Astrocyte of the spinal cord (primary cell): ENCODE measurements at regions not wholly inside any gene's neighbourhood (a gene's known extent, or its start where the extent isn't known, plus 50 kb on each side); places are given as distances from the start of the nearest gene placed in this dataset.

Experiments used
- DNase-seq: peaks from one replicate; pipeline ENCODE4 v3.0.0; 2011; ENCODE audit warnings: low read depth, low spot score
- H3K4me3 ChIP-seq: 2 replicates; pipeline ENCODE4 v1.5.1; 2011; ENCODE audit warnings: low read depth, mild to moderate bottlenecking, low read length, moderate library complexity
- in situ Hi-C: cut with HindIII; loops from 2 replicates; pipeline ENCODE4 v1.10.0; 2017; ENCODE audit warnings: low sequenced_read_pairs
- TF ChIP-seq, protein P1 (sequence below): IDR thresholded peaks from 2 replicates; pipeline ENCODE4 v1.5.1; 2012; ENCODE audit warnings: low read depth, mild to moderate bottlenecking, low read length, inconsistent platforms

- in situ Hi-C loops: no loop called here
- DNase-seq: no peak
- TF ChIP-seq, protein P1, sequence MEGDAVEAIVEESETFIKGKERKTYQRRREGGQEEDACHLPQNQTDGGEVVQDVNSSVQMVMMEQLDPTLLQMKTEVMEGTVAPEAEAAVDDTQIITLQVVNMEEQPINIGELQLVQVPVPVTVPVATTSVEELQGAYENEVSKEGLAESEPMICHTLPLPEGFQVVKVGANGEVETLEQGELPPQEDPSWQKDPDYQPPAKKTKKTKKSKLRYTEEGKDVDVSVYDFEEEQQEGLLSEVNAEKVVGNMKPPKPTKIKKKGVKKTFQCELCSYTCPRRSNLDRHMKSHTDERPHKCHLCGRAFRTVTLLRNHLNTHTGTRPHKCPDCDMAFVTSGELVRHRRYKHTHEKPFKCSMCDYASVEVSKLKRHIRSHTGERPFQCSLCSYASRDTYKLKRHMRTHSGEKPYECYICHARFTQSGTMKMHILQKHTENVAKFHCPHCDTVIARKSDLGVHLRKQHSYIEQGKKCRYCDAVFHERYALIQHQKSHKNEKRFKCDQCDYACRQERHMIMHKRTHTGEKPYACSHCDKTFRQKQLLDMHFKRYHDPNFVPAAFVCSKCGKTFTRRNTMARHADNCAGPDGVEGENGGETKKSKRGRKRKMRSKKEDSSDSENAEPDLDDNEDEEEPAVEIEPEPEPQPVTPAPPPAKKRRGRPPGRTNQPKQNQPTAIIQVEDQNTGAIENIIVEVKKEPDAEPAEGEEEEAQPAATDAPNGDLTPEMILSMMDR: no peak
- H3K4me3 ChIP-seq: no peak overlapping the region
Measured at GRCh38 chr3:145719114-145719513, 441.9 kb downstream of the PLOD2 start.

DNA sequence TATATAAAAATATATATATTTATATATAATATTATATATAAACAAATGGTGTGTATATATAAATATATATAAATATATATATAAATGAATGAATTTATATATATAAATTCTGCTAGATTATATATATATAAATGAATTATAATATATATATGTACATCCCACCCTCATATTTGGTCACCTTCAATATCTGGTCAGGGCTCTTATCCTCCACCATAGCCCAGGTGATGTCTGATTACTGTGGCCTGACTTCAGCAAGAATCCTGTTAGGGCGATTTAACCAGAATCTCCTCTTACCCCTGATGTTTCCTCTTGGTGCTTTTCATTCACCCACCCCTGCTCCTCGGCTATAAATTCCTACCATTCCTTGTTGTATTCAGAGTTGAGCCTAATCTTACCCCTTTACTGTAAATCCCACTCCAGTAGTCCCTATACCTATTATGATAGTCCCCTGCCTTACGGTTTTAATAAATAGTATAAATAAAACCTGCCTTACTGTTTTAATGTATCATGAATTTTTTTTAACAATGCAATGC is 439.6 kb downstream of the PLOD2 start:
- no peak for DNase-seq
- TF ChIP-seq, protein P1: no peak
- in situ Hi-C loops: no loop called here
- no peak overlapping the region for H3K4me3 ChIP-seq

GRCh38 chr3:145721815-145722214 is 439.2 kb downstream of the PLOD2 start:
- TF ChIP-seq, protein P1: no peak
- in situ Hi-C loops: no loop called here
- DNase-seq: no peak
- no peak overlapping the region for H3K4me3 ChIP-seq

DNA sequence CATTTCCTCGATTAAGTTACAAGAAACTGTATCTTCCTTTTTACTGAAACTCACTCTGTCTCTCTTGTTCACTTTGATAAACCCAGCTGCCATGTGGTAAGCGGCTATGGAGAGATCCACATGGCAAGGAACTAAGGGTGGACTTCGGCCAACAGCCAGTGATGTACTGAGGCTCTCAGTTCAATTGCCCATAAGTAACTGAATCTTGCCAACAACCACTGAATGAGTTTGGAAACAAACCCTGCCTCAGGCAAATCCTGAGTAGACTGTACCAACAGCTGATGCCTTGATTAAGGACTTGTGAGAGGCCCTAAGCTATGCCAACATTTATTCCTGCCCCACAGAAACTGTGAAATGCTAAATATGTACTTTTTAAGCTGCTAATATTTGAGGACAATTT is 433.5 kb downstream of the PLOD2 start:
- DNase-seq: peak; percentile 20

GRCh38 chr3:145735631-145736030 is 425.4 kb downstream of the PLOD2 start:
- TF ChIP-seq, protein P1: no peak
- no peak overlapping the region for H3K4me3 ChIP-seq
- in situ Hi-C loops: no loop called here
- no peak for DNase-seq

More for the DNA sequence above, 433.5 kb downstream of the PLOD2 start:
- H3K4me3 ChIP-seq: no peak overlapping the region
- in situ Hi-C loops: no loop called here
- TF ChIP-seq, protein P1: no peak

DNA sequence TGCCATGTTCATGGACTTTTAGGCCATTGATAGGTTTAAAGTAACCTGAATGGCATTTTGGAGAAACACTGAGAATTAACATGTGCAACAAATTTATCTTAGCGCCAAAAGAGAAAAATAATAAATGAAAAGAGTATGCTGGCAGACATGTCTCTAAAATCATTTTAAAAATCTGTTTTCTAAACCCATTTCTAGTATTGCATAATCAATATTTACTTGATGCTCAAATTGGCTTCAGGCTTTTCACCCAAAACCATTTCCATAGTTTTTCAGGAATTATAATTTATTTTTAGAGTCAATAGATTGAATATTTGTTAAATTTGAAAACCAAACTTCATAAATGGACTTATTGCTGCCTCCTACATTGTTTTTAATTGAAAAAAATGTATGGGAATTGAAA is 423.0 kb downstream of the PLOD2 start:
- in situ Hi-C loops: no loop called here
- DNase-seq: no peak
- H3K4me3 ChIP-seq: no peak overlapping the region
- TF ChIP-seq, protein P1: no peak

- in situ Hi-C loops: no loop called here
- no peak overlapping the region for H3K4me3 ChIP-seq
- TF ChIP-seq, protein P1: no peak
- peak; percentile 42 for DNase-seq
Measured at GRCh38 chr3:145739926-145740325, 421.1 kb downstream of the PLOD2 start.
